ENCODE measurements at regions not wholly inside any gene's neighbourhood (a gene's known extent, or its start where the extent isn't known, plus 50 kb on each side); places are given as distances from the start of the nearest gene placed in this dataset.
"Not testable (repeated sequence)": the region's sequence is repeated elsewhere in the genome, so short reads cannot be mapped to it uniquely, and the experiment has no call there.

- DNase-seq (ENCODE audit: low read depth): no peak
- H3K4me3 ChIP-seq (ENCODE audit: low read depth, low read length): no peak overlapping the region
- no peak for TF ChIP-seq CTCF (conservative IDR thresholded peaks at IDR 0.05; ENCODE audit: low read depth, low read length)
Measured at GRCh38 chr17:65307081-65307960, 170.2 kb downstream of the RGS9 start.

- TF ChIP-seq CTCF (conservative IDR thresholded peaks at IDR 0.05; ENCODE audit: low read depth, low read length): no peak
- H3K4me3 ChIP-seq (ENCODE audit: low read depth, low read length): no peak overlapping the region
- DNase-seq (ENCODE audit: low read depth): no peak
Measured at GRCh38 chr17:65305778-65306177, 168.6 kb downstream of the RGS9 start.

- no peak for TF ChIP-seq CTCF (conservative IDR thresholded peaks at IDR 0.05; ENCODE audit: low read depth, low read length)
- no peak for DNase-seq (ENCODE audit: low read depth)
- no peak overlapping the region for H3K4me3 ChIP-seq (ENCODE audit: low read depth, low read length)
Measured at GRCh38 chr17:65305116-65305515, 167.9 kb downstream of the RGS9 start.

GRCh38 chr17:65301882-65302281, 164.7 kb downstream of the RGS9 start:
- not testable (repeated sequence) for DNase-seq (ENCODE audit: low read depth); H3K4me3 ChIP-seq (ENCODE audit: low read depth, low read length)

GRCh38 chr17:65301184-65301583, 164.0 kb downstream of the RGS9 start:
- no peak for TF ChIP-seq CTCF (conservative IDR thresholded peaks at IDR 0.05; ENCODE audit: low read depth, low read length)
- no peak for DNase-seq (ENCODE audit: low read depth)
- H3K4me3 ChIP-seq (ENCODE audit: low read depth, low read length): no peak overlapping the region

- H3K4me3 ChIP-seq (ENCODE audit: low read depth, low read length): no peak overlapping the region
- TF ChIP-seq CTCF (conservative IDR thresholded peaks at IDR 0.05; ENCODE audit: low read depth, low read length): no peak
- no peak for DNase-seq (ENCODE audit: low read depth)
Measured at GRCh38 chr17:65297916-65298315, 160.7 kb downstream of the RGS9 start.

- no peak for TF ChIP-seq CTCF (conservative IDR thresholded peaks at IDR 0.05; ENCODE audit: low read depth, low read length)
- no peak overlapping the region for H3K4me3 ChIP-seq (ENCODE audit: low read depth, low read length)
- no peak for DNase-seq (ENCODE audit: low read depth)
Measured at GRCh38 chr17:65297384-65297783, 160.2 kb downstream of the RGS9 start.

Measured in epithelial cell of proximal tubule (primary cell).